GM21825 (cell line): ENCODE measurements at regions not wholly inside any gene's neighbourhood (a gene's known extent, or its start where the extent isn't known, plus 50 kb on each side); places are given as distances from the start of the nearest gene placed in this dataset.

Source experiments
- ATAC-seq: cut with Tn5 transposase; IDR thresholded peaks from one replicate; pipeline ENCODE4 v1.9.1; 2021; ENCODE audit warnings: mild to moderate bottlenecking, moderate library complexity; ENCODE audit not compliant: unreplicated experiment

DNA sequence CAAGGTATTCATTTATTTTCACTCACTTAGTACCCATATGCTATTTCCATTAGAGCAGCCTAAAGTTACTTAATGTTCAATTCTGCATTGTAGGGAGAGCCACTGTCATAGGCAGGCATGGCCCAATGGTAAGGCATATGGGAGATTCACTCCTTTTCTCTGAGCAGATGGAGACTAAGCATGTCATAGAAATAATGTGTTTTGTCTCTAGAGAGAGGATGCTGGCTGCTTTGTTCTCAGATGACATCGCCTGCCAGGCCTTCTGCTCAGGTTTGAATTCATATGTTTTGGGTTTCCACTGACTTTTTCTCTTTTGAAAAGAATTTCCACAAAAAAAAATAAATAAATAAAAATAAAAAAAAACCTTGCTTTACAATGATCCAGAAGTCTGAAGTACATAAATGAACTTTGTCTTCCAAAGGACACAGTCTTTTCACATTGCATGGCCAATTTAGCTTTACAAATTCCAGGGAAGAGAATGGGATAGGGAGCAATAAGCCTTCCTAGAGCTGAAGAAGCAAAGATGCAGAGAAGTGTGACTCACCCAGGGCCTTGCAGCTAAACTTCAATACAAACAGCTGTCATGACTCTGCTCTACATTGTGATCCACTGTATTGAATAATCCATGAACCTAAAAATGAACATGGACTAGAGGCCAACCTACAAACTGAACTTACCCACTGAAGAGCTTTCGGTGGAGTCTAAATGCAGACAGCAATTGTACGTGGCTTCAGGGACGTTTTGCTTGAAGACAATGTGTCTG is 422.5 kb downstream of the CMPK2 start:
- no peak for ATAC-seq

DNA sequence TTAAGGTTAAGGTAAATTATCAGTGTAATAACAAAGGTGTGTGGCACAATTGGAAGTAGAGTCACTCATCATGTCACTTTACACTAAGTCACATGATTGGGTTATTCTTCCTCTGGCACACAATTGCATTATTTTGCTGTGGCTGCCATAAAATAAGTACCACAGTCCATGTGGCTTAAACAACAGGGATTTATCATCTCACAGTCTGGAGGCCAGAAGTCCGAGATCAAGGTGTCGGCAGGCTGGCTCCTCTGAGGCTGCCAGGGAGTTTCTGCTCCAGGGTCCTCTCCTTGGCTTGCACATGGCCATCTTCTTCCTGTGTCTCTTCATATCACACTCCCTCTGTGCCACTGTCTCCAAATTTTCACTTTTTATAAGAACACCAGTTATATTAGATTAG is 421.2 kb downstream of the CMPK2 start:
- no peak for ATAC-seq

DNA sequence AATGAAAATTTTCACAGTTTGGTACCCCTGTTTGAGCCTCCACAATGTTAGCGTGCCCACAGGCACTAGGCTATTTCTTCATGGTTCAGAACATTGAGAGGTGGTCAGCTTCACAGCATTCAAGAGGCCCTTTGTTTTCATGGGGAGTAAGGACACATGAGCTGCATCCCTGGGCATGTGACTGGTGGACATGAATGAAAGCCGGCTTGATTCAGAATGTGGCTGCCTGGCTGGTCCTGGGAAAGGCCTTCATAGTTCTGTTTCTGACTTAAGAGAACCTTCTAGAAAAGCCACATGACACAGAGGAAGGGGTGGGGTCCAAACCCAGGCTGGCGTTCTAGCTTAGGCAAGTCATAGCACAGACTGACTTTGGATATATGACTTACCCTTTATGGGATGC is 420.6 kb downstream of the CMPK2 start:
- ATAC-seq = no peak

DNA sequence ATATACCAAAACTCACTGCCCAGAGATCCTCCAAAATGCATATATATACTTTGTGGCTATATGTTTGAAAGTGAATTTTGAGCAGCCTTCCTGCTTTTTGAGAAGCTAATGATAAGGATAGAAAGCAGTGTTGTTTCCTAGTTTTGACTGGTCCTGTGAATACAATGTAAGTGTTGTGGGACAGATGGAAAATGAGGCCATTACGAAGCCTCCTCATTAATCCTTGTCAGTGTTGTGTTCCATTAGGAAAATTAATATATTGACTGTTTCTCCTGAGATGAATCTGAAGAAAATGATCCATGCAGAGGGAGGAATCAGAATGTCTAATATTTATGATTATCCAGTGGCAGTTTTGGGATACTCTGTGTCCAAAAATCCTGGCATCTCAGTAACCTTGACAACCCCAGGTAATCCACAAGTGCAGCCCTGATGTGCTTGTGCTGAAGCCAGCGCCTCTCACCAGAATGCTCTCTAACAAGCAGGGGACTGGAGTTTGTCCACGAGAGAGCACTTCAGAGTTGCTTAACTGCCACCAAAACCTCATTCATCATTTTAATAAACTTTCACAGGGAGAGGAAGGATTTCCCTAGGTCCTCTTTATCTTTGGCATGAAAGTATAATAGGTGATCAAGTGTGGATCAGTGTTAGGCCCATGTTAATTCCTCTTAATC is 418.6 kb downstream of the CMPK2 start:
- ATAC-seq = no peak

DNA sequence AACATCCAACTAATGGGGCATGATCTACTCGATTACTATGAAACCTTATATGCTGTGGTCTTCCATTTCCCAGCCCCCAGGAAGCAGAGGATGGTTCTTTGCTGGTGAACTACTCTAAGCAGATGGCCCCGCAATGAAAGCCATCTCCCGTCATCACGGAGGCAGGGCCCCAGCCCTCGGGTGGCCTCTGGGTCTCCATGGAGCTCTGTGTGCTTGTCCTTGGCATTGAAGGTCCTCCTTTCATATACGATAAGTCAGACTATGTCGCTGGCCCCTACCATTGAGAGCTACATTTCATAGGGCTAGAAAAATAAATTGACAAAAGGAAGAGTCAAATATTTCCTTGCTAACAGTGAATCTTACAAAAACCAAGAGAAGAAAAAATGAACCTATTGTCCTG is 416.8 kb downstream of the CMPK2 start:
- ATAC-seq = no peak

DNA sequence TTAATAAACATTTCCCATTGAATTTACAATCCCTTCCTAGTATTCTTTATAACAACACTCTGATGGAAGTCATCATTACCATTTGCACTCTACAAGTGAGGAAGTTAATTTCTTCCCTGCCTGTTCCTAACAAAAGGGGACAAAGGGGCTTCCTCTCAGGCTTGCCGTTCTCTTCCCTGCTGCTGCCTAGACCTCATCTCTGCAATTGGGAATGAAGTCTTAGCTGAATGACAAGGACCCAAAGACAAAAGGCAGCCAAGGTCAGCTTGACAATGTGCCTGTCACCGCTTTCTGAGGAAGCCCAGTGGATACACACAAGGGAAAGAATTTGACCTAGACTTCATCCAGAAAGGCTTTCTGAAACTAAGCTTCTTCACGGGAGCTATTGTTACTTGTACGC is 416.4 kb downstream of the CMPK2 start:
- no peak for ATAC-seq

DNA sequence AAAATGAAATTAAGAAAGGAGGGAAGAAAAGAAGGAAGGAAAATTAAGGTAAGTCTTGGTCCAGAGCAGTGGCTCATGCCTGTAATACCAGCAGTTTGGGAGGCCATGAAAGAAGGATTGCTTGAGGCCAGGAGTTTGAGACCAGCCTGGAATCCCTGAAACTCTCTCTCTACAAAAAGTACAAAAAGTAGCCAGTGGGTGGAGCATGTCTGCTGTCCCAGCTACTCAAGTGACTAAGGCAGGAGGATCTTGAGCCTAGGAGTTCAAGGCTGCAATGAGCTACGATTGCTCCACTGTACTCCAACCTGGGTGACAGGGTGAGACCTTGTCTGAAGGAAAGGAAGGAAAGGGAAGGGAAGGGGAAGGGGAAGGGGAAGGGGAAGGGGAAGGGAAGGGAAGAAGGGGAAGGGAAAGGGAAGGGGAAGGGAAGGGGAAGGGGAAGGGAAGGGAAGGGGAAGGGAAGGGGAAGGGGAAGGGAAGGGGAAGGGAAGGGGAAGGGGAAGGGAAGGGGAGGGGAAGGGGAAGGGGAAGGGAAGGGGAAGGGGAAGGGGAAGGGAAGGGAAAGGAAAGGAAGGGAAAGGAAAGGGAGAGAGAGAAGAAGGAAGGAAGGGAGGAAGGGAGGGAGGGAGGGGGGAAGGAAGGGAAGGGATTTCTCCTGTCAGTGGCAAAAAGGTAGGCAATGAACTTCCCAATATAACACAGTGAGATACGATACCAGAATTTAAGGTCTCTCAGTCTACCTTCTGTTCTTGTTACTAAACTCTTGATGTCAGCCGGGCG is 412.8 kb downstream of the CMPK2 start:
- ATAC-seq = no peak

DNA sequence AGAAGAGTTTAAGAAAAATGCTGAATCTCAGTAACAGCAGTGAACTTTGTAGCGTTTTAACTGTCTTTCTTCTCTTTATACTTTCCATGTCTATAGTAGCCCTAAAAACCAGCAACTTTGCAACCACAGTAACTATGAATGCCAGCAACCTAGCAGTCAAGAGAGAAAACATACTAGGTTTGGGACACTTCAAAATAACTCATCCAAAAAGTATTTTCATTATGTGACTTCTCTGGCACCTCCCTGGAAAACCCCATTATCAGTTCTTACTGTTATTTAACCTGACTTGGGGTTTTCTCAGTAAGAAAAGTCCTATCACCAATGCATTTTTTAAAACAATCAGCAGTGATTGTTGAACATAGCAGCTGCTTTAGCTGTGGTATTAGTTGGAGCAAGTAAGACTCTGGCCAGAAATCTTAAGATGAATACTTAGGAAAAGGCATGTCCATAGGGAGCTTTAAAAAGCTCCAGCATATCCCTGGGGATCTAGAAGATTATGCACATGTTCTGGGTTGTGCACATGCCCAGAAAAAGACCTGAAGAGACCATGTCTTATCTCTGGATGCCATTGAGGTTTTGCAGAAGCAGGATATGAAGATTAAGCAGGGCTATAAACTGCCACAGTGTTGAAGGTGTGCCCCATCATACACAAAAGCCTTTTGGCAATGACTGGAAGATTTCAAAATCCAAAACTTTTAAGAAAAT is 411.3 kb downstream of the CMPK2 start:
- no peak for ATAC-seq

DNA sequence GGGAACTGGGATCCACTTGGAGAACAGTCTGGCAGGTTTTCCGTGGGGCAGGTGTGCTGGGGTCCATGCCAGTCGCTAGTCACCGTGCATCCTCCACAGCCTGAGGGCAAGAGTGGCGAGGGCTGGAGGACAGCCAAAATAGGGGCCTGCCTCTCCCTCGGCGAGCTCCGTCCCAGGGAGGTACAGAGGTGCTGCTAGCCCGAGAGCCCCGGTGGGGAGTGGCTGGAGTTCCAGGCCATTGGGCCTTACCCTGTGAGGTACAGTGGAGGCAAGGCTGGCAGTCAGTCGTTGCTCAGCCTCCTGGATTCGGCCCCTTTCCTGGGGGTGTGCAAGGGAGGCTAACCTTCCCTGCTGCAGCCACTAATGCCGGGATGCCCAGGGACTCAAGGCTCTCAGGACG is 406.6 kb downstream of the CMPK2 start:
- no peak for ATAC-seq

DNA sequence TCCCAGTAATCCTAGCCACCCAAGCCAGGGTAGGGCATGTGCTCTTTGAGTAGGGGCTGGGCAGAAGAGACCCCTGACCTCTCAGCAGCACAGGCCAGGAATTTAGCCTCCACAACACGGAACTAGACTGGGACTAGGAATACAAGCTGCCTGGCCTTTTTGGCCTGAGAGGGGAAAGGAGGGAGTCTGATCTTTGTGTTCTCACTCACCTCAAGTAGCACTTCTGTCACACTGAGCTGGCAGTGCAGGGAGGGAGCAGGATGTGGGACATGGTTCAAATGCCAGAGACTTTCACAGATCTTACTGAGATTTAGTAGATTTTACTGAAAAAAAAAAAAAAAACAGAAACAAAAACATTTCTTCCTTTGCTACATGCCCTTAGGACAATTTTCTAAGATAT is 395.2 kb downstream of the CMPK2 start:
- ATAC-seq = no peak

DNA sequence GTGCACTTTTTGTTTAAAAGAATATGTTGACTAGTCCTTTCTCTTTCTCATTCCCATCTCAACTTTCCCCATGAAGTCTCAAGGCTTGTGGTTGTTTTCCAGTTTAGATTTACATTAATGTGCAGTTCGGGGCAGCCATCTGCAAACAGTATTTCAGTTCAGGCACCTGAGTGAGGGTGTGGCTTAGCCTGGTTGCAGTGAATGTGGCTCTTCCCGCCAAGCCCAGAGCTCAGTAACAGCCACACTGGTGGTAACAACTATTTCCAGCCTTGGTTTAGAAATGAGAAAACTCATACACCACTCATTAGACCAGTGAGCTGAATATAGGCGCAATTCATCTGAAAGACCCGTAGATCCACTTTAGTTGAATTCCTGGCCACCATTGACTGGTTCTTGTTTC is 394.3 kb downstream of the CMPK2 start:
- no peak for ATAC-seq

DNA sequence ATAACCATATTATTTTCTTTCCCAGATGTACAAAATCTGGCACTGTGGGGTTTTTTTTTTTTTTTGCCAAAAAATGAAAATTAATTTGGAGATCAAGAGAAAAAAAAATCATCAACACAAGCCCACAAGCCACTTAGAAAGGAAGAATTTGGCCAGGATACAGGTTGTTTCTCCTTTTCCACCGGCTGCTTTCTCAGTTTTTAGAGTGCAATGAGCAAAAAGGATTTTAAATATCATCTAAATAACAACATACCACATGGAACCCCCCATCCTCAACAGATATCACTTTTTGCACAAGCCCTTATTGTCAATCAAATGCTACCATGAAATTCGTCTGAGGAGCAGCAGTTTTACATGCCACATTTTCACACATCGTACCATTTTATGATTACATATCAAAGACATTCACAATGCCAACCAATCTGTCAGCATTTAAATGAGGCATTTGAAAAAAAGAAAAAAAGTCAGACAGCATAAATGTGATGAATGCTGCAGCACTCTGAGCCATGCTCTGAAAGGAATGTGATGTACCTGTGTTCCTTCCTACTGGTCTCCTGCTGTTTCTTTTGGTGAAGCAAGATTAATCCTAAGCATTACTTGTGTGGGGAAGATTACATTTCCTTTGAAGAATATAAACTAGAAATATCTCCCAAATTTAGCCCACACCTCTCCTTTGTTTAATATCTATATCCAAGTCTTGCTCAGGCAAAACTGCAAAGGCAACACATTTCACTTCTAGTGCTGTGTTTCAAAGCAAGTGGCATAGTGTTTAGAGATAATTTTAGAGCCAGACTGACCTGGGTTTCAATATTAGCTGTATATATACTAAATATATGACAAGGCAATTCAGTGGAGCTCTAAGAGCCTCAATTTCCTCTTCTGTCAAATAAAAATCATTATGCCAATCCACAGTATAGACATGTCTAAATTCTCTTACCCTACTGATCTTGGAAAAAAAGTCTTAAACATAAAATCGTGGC is 391.3 kb downstream of the CMPK2 start:
- no peak for ATAC-seq

DNA sequence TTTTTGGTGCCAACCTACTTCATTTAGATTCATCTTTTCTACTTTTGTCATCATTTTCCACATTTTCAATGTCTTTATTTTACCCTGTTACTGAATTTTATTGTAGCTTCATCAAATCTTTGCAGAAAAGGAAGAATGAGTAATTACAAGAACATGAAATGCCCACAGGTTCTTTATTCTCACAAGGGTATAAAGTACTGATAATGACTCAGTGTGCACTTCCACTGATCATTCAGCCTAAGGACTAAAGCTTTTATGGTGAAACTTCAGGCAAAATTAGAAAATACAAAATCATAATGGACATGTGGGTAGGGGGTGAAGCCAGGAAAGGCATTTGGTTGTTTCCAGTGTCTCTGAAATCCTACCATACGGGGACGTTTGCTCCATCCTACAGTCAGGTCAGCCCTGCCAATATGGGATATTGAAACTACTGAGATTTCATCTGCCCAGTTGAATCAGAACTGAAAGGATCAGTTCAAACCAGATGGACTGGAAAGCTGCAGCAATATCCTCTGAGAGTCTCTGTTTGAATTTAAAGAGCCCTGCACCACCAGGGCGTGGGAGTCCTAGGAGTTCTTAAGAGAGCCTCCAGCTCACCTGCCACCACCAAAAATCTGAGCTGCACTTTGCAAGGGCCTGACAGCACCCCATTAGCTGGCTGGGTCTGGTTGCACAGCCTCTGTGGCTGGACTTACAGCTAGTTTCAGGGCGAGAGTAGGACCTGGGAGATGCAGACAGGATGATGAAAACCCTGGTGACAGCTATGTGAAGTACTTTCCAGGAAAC is 390.4 kb downstream of the CMPK2 start:
- ATAC-seq = no peak

DNA sequence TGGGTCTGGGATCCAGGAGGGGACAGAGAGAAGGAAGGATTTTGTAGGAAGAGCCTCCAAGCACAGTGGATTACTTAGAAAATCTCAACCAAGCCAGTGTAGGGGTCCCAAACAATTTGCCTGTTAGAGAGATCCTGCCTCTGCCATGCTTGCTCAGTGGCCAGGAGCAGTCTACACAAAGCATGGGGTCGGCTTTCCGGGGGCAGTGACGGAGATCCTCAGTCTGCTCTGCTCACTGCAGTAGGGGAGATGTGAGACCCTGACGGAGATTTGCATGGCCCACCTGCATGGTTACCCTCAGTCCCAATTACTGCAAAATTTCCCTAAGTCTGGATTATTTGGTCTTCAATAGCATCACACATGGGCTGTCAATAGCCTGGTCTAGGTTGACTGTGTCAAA is 385.2 kb downstream of the CMPK2 start:
- ATAC-seq = no peak

DNA sequence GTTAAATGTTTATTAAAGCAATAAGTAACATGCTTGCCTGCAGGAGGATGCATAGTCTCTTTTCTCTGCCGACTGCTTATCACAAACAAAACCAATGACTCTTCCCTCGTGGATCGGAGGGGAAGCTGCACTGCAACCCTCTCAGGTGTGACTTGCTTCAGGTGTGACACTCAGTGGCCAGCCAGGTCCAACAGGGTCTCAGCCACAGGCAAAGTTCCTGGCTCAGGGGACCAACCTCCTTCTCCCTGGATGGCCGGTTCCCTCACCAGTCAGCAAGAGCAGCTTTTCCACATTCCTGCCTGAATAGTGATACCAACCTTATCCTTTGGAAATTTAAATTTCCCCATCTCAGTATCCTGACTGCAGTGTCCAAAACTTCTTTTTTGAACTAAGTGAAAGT is 383.5 kb downstream of the CMPK2 start:
- no peak for ATAC-seq

DNA sequence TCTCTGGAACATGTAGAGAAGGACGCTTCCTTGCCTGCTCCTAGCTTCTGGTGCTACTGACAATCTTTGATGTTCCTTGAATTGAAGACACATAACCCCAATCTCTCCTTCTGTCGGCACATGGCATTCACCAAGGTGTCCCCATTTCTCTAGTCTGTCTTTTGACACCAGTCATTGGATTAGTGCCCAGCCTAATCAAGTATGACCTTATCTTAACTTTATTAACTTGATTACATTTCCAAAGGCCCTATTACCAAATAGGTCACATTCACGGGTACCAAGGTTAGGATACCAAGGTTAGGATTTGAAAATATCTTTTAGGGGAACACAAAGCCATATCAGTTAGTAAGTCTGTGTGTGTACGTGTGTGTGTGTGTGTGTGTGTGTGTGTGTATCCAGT is 377.9 kb downstream of the CMPK2 start:
- ATAC-seq = no peak

DNA sequence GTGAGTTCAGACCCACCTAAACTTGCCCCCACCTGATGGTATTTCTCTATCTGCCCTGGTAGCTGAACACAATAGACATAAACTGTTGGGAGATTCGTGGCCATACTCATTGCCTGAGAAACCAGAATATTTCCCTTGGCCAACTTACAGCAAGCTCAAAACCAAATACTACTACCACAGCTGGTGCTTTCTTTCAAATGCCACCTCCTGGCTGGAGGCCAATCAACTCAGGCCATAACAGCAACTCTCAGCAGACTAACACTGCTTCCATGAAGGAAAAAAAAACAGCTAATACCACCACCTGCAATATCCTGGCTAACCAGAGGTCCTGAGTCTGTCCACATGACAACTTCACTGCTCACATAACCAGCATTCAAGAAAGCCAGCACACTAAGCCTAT is 373.1 kb downstream of the CMPK2 start:
- ATAC-seq = no peak

DNA sequence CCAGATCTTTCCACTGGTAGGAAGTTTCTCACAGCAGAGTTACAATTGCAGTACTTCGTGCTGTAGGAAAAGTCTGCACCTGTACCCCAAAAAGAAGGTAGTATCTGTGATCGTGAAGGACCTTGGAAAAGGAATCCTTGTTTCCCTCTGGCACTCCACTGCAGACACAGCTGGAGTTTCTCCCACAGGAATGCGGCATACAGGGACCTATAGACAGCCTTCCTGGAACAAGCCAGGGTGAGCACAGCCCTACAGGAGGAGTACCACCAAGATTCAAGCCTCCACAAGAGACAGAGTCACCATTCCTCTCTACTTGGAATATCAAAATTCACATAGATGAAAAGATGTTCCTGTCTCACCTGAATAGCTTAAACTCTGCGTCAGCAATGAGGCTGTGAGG is 372.4 kb downstream of the CMPK2 start:
- ATAC-seq = no peak

DNA sequence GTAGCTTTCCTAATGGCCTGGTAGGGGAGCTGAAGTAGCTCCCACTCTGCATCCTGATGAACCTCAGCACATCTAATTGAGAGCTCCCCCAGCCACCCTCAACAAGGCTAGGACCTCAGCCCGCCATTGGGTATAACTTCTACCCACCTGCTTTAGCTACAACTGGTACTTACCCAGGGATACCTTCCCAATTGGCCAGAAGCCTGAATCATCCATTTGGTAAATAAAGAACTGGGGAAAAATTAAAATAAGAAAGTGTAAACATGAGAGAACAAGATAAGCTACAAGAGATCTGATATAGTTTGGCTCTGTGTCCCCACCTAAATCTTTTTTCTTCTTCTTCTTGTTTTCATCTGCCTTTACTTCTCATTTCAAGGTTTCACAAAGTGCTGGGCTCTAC is 372.0 kb downstream of the CMPK2 start:
- no peak for ATAC-seq
